ENCODE measurements at regions not wholly inside any gene's neighbourhood (a gene's known extent, or its start where the extent isn't known, plus 50 kb on each side); places are given as distances from the start of the nearest gene placed in this dataset.

GRCh38 chr3:197423376-197423775 is 125.0 kb upstream of the DLG1 start:
- no peaks in the 10 kb centered on the region for H3K27me3 ChIP-seq (ENCODE audit: insufficient read depth, poor library complexity, severe bottlenecking)
- no peaks in the 10 kb centered on the region for H3K9me3 ChIP-seq (ENCODE audit: severe bottlenecking)
- no peak for ATAC-seq (ENCODE audit: low read depth)
- DNase-seq (ENCODE audit: low spot score): no peak
- no peaks in the 10 kb centered on the region for H3K36me3 ChIP-seq (ENCODE audit: low read depth)
- peaks cover 19% of the 10 kb centered on the region for H3K4me1 ChIP-seq (ENCODE audit: insufficient read depth, poor library complexity, severe bottlenecking)
- TF ChIP-seq CTCF (IDR thresholded peaks at IDR 0.05; ENCODE audit: poor library complexity, severe bottlenecking): no peak
- H3K4me3 ChIP-seq (ENCODE audit: severe bottlenecking): no peak overlapping the region
- H3K27ac ChIP-seq (ENCODE audit: poor library complexity, severe bottlenecking): no peak overlapping the region

GRCh38 chr3:197422506-197422905 is 124.1 kb upstream of the DLG1 start:
- Histone ChIP-seq H3K4me1 (ENCODE audit: insufficient read depth, poor library complexity, severe bottlenecking) (peaks cover 20% of the 10 kb centered on the region), H3K27ac (ENCODE audit: poor library complexity, severe bottlenecking) (peak overlapping the region; percentile 46), H3K9me3 (ENCODE audit: severe bottlenecking) (no peaks in the 10 kb centered on the region), H3K36me3 (ENCODE audit: low read depth) (no peaks in the 10 kb centered on the region), H3K4me3 (ENCODE audit: severe bottlenecking) (no peak overlapping the region), H3K27me3 (ENCODE audit: insufficient read depth, poor library complexity, severe bottlenecking) (no peaks in the 10 kb centered on the region)
- no peak for TF ChIP-seq CTCF (IDR thresholded peaks at IDR 0.05; ENCODE audit: poor library complexity, severe bottlenecking)
- no peak for DNase-seq (ENCODE audit: low spot score)
- ATAC-seq (ENCODE audit: low read depth): no peak

- Histone ChIP-seq H3K4me1 (ENCODE audit: insufficient read depth, poor library complexity, severe bottlenecking) (peaks cover 25% of the 10 kb centered on the region), H3K9me3 (ENCODE audit: severe bottlenecking) (no peaks in the 10 kb centered on the region), H3K4me3 (ENCODE audit: severe bottlenecking) (no peak overlapping the region), H3K36me3 (ENCODE audit: low read depth) (no peaks in the 10 kb centered on the region), H3K27ac (ENCODE audit: poor library complexity, severe bottlenecking) (peak overlapping the region; percentile 46), H3K27me3 (ENCODE audit: insufficient read depth, poor library complexity, severe bottlenecking) (no peaks in the 10 kb centered on the region)
- no peak for DNase-seq (ENCODE audit: low spot score)
- ATAC-seq (ENCODE audit: low read depth): no peak
- no peak for TF ChIP-seq CTCF (IDR thresholded peaks at IDR 0.05; ENCODE audit: poor library complexity, severe bottlenecking)
Observed at GRCh38 chr3:197421021-197421420, 122.6 kb upstream of the DLG1 start.

GRCh38 chr3:197420566-197420965 is 122.2 kb upstream of the DLG1 start:
- no peak for DNase-seq (ENCODE audit: low spot score)
- peaks cover 25% of the 10 kb centered on the region for H3K4me1 ChIP-seq (ENCODE audit: insufficient read depth, poor library complexity, severe bottlenecking)
- no peaks in the 10 kb centered on the region for H3K36me3 ChIP-seq (ENCODE audit: low read depth)
- no peak for TF ChIP-seq CTCF (IDR thresholded peaks at IDR 0.05; ENCODE audit: poor library complexity, severe bottlenecking)
- H3K27ac ChIP-seq (ENCODE audit: poor library complexity, severe bottlenecking): no peak overlapping the region
- ATAC-seq (ENCODE audit: low read depth): no peak
- no peaks in the 10 kb centered on the region for H3K27me3 ChIP-seq (ENCODE audit: insufficient read depth, poor library complexity, severe bottlenecking)
- no peak overlapping the region for H3K4me3 ChIP-seq (ENCODE audit: severe bottlenecking)
- no peaks in the 10 kb centered on the region for H3K9me3 ChIP-seq (ENCODE audit: severe bottlenecking)

- H3K27ac ChIP-seq (ENCODE audit: poor library complexity, severe bottlenecking): no peak overlapping the region
- DNase-seq (ENCODE audit: low spot score) (no peak), ATAC-seq (ENCODE audit: low read depth) (no peak)
- H3K36me3 ChIP-seq (ENCODE audit: low read depth): no peaks in the 10 kb centered on the region
- TF ChIP-seq CTCF (IDR thresholded peaks at IDR 0.05; ENCODE audit: poor library complexity, severe bottlenecking): no peak
- no peak overlapping the region for H3K4me3 ChIP-seq (ENCODE audit: severe bottlenecking)
- H3K4me1 ChIP-seq (ENCODE audit: insufficient read depth, poor library complexity, severe bottlenecking): peaks cover 25% of the 10 kb centered on the region
- no peaks in the 10 kb centered on the region for H3K9me3 ChIP-seq (ENCODE audit: severe bottlenecking)
- H3K27me3 ChIP-seq (ENCODE audit: insufficient read depth, poor library complexity, severe bottlenecking): no peaks in the 10 kb centered on the region
Observed at GRCh38 chr3:197420115-197420514, 121.7 kb upstream of the DLG1 start.
